SK-N-SH treated with all-trans-retinoic acid at 6 μM for 48 hours (cell line): ENCODE measurements at regions not wholly inside any gene's neighbourhood (a gene's known extent, or its start where the extent isn't known, plus 50 kb on each side); places are given as distances from the start of the nearest gene placed in this dataset.

Source experiments
- ATAC-seq: fragments of 200-7000 bp; cut with Tn5 transposase; 3 replicates; pipeline ENCODE4 v1.9.1; 2020; ENCODE audit warnings: mild to moderate bottlenecking, moderate library complexity
- ARNTL ChIP-seq: fragments of 450-650 bp; formaldehyde crosslinking; IDR thresholded peaks from 2 replicates; pipeline ENCODE4 v1.5.0; 2020; ENCODE audit warnings: low read depth, mild to moderate bottlenecking, moderate library complexity, borderline replicate concordance
- CSDC2 ChIP-seq: fragments of 250-450 bp; sonication (Bioruptor Pico); IDR thresholded peaks from 2 replicates; pipeline ENCODE4 v1.5.0; 2020; ENCODE audit warnings: mild to moderate bottlenecking, moderate library complexity
- GLIS3 ChIP-seq: fragments of 250-450 bp; sonication (Bioruptor Pico); IDR thresholded peaks from 2 replicates; pipeline ENCODE4 v1.5.0; 2020; ENCODE audit warnings: mild to moderate bottlenecking, moderate library complexity
- ISL1 ChIP-seq: fragments of 250-450 bp; sonication (Bioruptor Pico); IDR thresholded peaks from 2 replicates; pipeline ENCODE4 v2.1.2; 2022; ENCODE audit warnings: mild to moderate bottlenecking, moderate library complexity
- OSR1 ChIP-seq: fragments of 250-450 bp; sonication (Bioruptor Pico); IDR thresholded peaks from 2 replicates; pipeline ENCODE4 v1.8.0; 2022; ENCODE audit warnings: moderate library complexity, mild to moderate bottlenecking, inconsistent platforms
- RARB ChIP-seq: fragments of 250-450 bp; sonication (Bioruptor Pico); IDR thresholded peaks from 2 replicates; pipeline ENCODE4 v1.8.0; 2021; ENCODE audit warnings: mild to moderate bottlenecking, moderate library complexity
- SNAI2 ChIP-seq: fragments of 250-450 bp; sonication (Bioruptor Pico); IDR thresholded peaks from 2 replicates; pipeline ENCODE4 v1.5.0; 2020; ENCODE audit warnings: mild to moderate bottlenecking, moderate library complexity
- TOX ChIP-seq: fragments of 250-450 bp; sonication (Bioruptor Pico); IDR thresholded peaks from 2 replicates; pipeline ENCODE4 v1.8.0; 2021; ENCODE audit warnings: mild to moderate bottlenecking, moderate library complexity, borderline replicate concordance
- ZC3H10 ChIP-seq: fragments of 250-450 bp; sonication (Bioruptor Pico); IDR thresholded peaks from 2 replicates; pipeline ENCODE4 v1.5.1; 2021; ENCODE audit warnings: mild to moderate bottlenecking, moderate library complexity
- ZFP3 ChIP-seq: fragments of 250-450 bp; sonication (Bioruptor Pico); IDR thresholded peaks from 2 replicates; pipeline ENCODE4 v1.5.0; 2020; ENCODE audit warnings: mild to moderate bottlenecking, moderate library complexity
- ZFP30 ChIP-seq: fragments of 450-650 bp; formaldehyde crosslinking; IDR thresholded peaks from 2 replicates; pipeline ENCODE4 v1.5.0; 2022; ENCODE audit warnings: mild to moderate bottlenecking, moderate library complexity
- ZNF565 ChIP-seq: fragments of 450-650 bp; formaldehyde crosslinking; conservative IDR thresholded peaks from 2 replicates; pipeline ENCODE4 v1.5.0; 2020; ENCODE audit warnings: low read depth, mild to moderate bottlenecking, moderate library complexity
- ZNF70 ChIP-seq: fragments of 450-650 bp; formaldehyde crosslinking; IDR thresholded peaks from 2 replicates; pipeline ENCODE4 v1.5.0; 2020; ENCODE audit warnings: mild to moderate bottlenecking, moderate library complexity
- TF ChIP-seq, protein P1 (sequence below): fragments of 250-450 bp; sonication (Bioruptor Pico); IDR thresholded peaks from 2 replicates; pipeline ENCODE4 v1.5.1; 2021; ENCODE audit warnings: mild to moderate bottlenecking, moderate library complexity
- TF ChIP-seq, protein P2 (sequence below): fragments of 250-450 bp; sonication (Bioruptor Pico); IDR thresholded peaks from 2 replicates; pipeline ENCODE4 v1.8.0; 2020; ENCODE audit warnings: mild to moderate bottlenecking, moderate library complexity, borderline replicate concordance
- TF ChIP-seq, protein P3 (sequence below): fragments of 250-450 bp; sonication (Bioruptor Pico); IDR thresholded peaks from 2 replicates; pipeline ENCODE4 v1.5.1; 2020; ENCODE audit warnings: low read depth, mild to moderate bottlenecking, moderate library complexity
- TF ChIP-seq, protein P4 (sequence below): fragments of 250-450 bp; sonication (Bioruptor Pico); IDR thresholded peaks from 2 replicates; pipeline ENCODE4 v1.5.0; 2020; ENCODE audit warnings: mild to moderate bottlenecking, moderate library complexity

DNA sequence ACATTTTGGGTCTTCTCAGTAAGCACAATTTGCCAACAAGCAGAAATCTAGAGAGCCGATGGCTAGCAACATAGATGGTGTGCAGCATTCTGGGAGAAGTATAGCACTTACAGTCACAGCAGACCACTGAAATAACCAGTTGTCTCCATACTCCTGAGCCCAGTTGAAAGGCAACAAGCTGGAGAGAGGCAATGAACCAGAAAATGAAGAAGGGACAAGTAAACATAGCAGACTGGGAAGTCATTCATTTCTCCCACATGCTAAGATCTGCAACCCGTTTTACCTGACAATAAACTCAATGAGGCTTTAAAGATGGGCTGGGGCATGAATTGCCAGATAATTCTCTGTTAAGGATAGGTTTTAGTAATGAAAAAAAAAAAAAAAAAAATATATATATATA lies 575.6 kb upstream of the GRAMD2B start:
- no peak for ATAC-seq
- TF ChIP-seq ZNF70 (CRISPR knock-in tag): no peak
- TF ChIP-seq ZFP3 (CRISPR knock-in tag): no peak

DNA sequence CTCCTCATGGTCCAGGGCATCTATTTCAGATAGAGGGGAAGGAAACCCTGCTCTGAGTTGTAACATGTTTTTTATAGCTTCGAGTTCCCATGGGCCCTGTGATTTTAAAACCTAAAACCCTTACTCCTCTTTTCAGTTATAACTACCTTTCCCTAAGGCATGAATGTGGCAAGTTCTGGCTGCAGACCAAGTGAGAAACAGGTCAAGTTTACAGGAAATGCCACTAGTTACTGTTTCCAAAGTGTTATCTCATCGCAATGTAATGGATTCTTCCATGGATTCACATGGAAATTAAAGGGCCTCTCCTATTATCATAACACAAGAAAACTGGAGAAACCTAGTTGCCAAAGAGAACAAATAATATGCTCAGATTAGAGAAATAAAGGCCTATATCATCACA lies 574.5 kb upstream of the GRAMD2B start:
- TF ChIP-seq RARB (CRISPR knock-in tag): no peak
- TF ChIP-seq, protein P1, sequence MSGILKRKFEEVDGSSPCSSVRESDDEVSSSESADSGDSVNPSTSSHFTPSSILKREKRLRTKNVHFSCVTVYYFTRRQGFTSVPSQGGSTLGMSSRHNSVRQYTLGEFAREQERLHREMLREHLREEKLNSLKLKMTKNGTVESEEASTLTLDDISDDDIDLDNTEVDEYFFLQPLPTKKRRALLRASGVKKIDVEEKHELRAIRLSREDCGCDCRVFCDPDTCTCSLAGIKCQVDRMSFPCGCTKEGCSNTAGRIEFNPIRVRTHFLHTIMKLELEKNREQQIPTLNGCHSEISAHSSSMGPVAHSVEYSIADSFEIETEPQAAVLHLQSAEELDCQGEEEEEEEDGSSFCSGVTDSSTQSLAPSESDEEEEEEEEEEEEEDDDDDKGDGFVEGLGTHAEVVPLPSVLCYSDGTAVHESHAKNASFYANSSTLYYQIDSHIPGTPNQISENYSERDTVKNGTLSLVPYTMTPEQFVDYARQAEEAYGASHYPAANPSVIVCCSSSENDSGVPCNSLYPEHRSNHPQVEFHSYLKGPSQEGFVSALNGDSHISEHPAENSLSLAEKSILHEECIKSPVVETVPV (CRISPR knock-in tag): no peak
- TF ChIP-seq, protein P2, sequence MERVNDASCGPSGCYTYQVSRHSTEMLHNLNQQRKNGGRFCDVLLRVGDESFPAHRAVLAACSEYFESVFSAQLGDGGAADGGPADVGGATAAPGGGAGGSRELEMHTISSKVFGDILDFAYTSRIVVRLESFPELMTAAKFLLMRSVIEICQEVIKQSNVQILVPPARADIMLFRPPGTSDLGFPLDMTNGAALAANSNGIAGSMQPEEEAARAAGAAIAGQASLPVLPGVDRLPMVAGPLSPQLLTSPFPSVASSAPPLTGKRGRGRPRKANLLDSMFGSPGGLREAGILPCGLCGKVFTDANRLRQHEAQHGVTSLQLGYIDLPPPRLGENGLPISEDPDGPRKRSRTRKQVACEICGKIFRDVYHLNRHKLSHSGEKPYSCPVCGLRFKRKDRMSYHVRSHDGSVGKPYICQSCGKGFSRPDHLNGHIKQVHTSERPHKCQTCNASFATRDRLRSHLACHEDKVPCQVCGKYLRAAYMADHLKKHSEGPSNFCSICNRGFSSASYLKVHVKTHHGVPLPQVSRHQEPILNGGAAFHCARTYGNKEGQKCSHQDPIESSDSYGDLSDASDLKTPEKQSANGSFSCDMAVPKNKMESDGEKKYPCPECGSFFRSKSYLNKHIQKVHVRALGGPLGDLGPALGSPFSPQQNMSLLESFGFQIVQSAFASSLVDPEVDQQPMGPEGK: no peak
- TF ChIP-seq ZNF565 (CRISPR knock-in tag): no peak
- TF ChIP-seq SNAI2 (CRISPR knock-in tag): no peak
- no peak for TF ChIP-seq ZFP3 (CRISPR knock-in tag)
- no peak for TF ChIP-seq ISL1 (CRISPR knock-in tag)

DNA sequence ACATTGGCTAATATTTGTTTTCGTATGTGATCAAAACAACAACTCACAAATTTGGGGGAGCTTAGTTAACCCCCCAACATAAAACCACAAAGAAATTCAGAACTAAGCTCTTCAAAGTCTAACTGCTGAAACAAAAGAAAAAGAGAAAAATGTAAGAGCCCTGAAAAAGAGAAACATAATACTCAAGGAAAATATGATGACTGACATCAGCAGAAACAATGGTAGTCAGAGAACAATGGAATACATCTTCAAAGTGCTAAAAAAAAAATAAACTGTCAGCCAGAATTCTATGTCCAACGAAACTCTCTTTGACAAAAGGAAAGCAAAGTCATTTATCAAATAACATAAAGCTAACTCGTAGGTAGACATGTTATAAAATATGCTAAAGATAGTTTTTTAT lies 566.3 kb upstream of the GRAMD2B start:
- TF ChIP-seq, protein P2: no peak
- peak; percentile 62 for TF ChIP-seq ZFP30 (CRISPR knock-in tag)
- no peak for ATAC-seq

More for the DNA sequence above, 574.5 kb upstream of the GRAMD2B start:
- no peak for ATAC-seq

DNA sequence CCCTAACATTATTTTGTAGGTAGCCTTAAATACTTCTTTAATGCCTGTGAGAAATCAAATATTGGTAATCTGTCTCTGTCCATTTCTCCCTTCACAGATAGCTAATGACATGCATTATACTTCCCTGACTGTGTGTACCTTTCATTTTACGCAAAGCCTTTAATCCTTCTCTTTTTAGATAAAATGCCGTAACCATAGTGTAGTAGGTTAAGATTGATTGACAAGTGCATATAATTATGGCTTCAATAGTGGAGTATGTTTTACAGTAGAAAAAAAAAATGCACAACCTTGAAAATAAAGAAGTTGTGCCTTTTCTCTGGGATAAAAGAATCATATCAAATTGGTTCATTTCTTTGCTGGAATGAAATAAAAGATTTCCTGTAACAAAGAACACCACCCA lies 559.6 kb upstream of the GRAMD2B start:
- TF ChIP-seq SNAI2 (CRISPR knock-in tag) (no peak), ARNTL (no peak), OSR1 (CRISPR knock-in tag) (no peak), CSDC2 (no peak), TOX (no peak), GLIS3 (CRISPR knock-in tag) (no peak), ZNF70 (CRISPR knock-in tag) (no peak), ISL1 (CRISPR knock-in tag) (no peak), ZNF565 (CRISPR knock-in tag) (no peak), ZC3H10 (CRISPR knock-in tag) (no peak)
- TF ChIP-seq, protein P3, sequence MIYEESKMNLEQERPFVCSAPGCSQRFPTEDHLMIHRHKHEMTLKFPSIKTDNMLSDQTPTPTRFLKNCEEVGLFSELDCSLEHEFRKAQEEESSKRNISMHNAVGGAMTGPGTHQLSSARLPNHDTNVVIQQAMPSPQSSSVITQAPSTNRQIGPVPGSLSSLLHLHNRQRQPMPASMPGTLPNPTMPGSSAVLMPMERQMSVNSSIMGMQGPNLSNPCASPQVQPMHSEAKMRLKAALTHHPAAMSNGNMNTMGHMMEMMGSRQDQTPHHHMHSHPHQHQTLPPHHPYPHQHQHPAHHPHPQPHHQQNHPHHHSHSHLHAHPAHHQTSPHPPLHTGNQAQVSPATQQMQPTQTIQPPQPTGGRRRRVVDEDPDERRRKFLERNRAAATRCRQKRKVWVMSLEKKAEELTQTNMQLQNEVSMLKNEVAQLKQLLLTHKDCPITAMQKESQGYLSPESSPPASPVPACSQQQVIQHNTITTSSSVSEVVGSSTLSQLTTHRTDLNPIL: no peak
- TF ChIP-seq, protein P4, sequence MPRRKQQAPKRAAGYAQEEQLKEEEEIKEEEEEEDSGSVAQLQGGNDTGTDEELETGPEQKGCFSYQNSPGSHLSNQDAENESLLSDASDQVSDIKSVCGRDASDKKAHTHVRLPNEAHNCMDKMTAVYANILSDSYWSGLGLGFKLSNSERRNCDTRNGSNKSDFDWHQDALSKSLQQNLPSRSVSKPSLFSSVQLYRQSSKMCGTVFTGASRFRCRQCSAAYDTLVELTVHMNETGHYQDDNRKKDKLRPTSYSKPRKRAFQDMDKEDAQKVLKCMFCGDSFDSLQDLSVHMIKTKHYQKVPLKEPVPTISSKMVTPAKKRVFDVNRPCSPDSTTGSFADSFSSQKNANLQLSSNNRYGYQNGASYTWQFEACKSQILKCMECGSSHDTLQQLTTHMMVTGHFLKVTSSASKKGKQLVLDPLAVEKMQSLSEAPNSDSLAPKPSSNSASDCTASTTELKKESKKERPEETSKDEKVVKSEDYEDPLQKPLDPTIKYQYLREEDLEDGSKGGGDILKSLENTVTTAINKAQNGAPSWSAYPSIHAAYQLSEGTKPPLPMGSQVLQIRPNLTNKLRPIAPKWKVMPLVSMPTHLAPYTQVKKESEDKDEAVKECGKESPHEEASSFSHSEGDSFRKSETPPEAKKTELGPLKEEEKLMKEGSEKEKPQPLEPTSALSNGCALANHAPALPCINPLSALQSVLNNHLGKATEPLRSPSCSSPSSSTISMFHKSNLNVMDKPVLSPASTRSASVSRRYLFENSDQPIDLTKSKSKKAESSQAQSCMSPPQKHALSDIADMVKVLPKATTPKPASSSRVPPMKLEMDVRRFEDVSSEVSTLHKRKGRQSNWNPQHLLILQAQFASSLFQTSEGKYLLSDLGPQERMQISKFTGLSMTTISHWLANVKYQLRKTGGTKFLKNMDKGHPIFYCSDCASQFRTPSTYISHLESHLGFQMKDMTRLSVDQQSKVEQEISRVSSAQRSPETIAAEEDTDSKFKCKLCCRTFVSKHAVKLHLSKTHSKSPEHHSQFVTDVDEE (CRISPR knock-in tag): no peak
- TF ChIP-seq, protein P1 (CRISPR knock-in tag): no peak
- TF ChIP-seq, protein P2: no peak
- no peak for ATAC-seq
